Mammary epithelial cell (primary cell): ENCODE measurements at regions not wholly inside any gene's neighbourhood (a gene's known extent, or its start where the extent isn't known, plus 50 kb on each side); places are given as distances from the start of the nearest gene placed in this dataset.

Experiments used
- CTCF ChIP-seq, 2 donors: IDR thresholded peaks in 1 of 2; conservative IDR thresholded peaks in 1 of 2; 2 replicates each; pipeline ENCODE4 v1.5.1; 2011 to 2012; ENCODE audit warnings: inconsistent platforms in 2 of 2, low read length in 2 of 2, mild to moderate bottlenecking in 2 of 2, control low read depth in 1 of 2, low read depth in 1 of 2; ENCODE audit not compliant: insufficient read depth in 1 of 2; ENCODE audit errors: extremely low read depth in 1 of 2
- EZH2 ChIP-seq: IDR thresholded peaks from 2 replicates; pipeline ENCODE4 v1.6.1; 2012; ENCODE audit warnings: low read length, inconsistent platforms, borderline replicate concordance

- no peak for TF ChIP-seq CTCF (conservative IDR thresholded peaks at IDR 0.05 in 1 of 2, IDR thresholded peaks at IDR 0.05 in 1 of 2; ENCODE audit: extremely low read depth in 1 of 2, insufficient read depth in 1 of 2, low read depth in 1 of 2, low read length in 2 of 2)
- TF ChIP-seq EZH2: no peak
Observed at GRCh38 chr9:82555431-82556051, 507.4 kb downstream of the RASEF start.
